ENCODE measurements at regions not wholly inside any gene's neighbourhood (a gene's known extent, or its start where the extent isn't known, plus 50 kb on each side); places are given as distances from the start of the nearest gene placed in this dataset.

DNA sequence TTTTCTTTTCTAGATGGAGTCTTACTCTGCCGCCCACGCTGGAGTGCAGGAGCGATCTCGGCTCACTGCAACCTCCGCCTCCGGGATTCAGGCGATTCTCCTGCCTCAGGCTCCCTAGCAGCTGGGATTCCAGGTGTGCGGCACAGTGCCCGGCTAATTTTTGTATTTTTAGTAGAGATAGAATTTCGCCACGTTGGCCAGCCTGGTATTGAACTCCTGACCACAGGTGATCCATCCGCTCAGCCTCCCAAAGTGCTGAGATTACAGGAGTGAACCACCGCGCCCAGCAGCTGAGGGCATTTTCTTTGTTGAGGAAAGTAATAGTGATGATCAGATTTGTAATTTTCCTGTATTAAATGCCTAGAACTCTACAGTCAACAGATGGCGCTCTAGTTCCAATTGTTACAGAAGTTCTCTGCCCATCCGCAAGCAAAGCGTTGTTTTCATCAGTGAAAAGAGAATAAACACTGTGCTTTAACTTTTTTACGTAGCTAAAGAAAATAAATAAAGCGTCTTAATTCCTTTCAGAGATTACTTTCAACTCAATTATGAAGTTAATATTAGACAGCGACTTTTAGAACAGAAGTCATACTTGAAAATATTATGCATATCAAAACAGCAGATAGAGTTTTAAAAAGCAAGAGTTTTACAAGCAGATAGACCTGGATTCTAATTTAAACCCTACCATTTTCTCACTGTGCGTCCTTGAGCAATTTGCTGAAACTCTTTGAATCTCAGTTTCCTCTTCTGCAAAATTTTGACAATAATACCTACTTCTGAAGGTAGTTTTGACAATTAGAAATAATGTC lies 335.1 kb downstream of the DUSP6 start:
- H3K27me3 ChIP-seq (ENCODE audit: insufficient read depth, low read length): peaks cover 5% of the 10 kb centered on the region
- peaks cover 5% of the 10 kb centered on the region for H3K4me1 ChIP-seq (ENCODE audit: insufficient read depth, low read length)
- no peaks in the 10 kb centered on the region for H3K9me3 ChIP-seq (ENCODE audit: low read depth, low read length)
- no peak overlapping the region for H3K4me3 ChIP-seq (ENCODE audit: low read length)

DNA sequence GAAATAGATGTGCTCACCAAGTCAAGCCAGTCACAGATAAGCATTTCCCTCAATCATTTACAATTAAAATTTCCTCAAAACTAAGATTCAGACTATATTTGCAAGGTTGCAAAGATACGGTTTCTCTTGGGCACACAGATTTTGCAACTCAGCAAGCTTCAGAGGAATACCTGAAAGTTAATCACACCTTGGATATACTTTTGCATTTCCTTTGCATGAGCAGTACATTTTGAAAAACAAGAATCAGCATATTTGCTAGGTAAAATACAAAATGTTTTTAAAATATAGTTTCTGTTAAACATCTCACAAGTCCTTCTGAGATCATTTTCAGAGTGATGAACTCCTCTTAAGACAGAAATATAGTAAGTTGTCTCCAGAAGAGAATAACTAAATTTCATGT lies 336.9 kb downstream of the DUSP6 start:
- Histone ChIP-seq H3K4me3 (ENCODE audit: low read length) (no peak overlapping the region), H3K9me3 (ENCODE audit: low read depth, low read length) (no peaks in the 10 kb centered on the region), H3K4me1 (ENCODE audit: insufficient read depth, low read length) (peaks cover 5% of the 10 kb centered on the region), H3K27me3 (ENCODE audit: insufficient read depth, low read length) (peaks cover 5% of the 10 kb centered on the region)

DNA sequence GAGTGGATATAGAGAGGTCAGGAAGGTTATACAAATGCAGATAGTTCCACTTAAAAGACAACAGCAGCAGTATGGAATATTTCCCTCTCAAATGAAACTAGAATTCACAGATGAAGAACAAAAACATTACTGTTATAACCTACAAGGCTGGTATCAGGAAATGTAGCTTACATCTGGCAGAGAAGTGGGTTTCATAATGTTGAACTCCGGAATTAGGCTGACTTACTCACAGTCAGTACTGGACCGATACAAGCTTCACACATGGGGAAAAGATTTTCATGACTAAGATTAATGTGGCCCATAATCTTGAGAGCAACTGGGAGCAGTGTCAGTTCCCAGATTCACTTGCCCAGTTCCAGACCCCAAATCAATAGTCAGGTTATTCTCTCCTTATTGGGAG lies 353.9 kb downstream of the DUSP6 start:
- no peaks in the 10 kb centered on the region for H3K4me1 ChIP-seq (ENCODE audit: insufficient read depth, low read length)
- no peaks in the 10 kb centered on the region for H3K27me3 ChIP-seq (ENCODE audit: insufficient read depth, low read length)
- no peak overlapping the region for H3K4me3 ChIP-seq (ENCODE audit: low read length)
- H3K9me3 ChIP-seq (ENCODE audit: low read depth, low read length): no peaks in the 10 kb centered on the region

DNA sequence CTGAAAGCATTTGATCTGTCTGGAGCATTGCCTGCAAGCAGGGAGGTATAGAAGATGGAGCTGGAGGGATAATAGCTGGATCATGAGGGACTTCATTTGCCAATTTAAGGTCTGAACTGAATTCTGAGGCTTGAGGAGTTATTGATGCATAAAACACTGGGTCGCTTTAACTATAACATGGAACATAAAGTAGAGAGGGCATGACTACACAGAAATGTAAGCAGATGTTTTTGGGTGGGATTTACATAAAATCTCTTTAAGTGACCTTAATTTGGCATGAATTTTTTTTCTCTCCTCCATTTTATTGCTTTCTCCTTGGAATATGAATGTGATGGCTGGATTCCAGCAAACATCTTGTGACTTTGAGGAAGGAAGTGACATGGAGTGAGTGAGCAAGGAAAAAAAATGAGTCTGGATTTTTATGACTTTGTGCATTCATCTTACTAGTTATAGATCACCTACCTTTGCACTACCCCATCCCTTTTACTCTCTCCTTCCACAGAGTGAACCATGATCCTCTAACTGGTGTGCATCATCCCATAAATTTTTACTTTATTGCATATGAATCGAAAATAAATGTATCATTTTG lies 356.0 kb downstream of the DUSP6 start:
- H3K4me1 ChIP-seq (ENCODE audit: insufficient read depth, low read length): no peaks in the 10 kb centered on the region
- H3K27me3 ChIP-seq (ENCODE audit: insufficient read depth, low read length): no peaks in the 10 kb centered on the region
- H3K4me3 ChIP-seq (ENCODE audit: low read length): no peak overlapping the region
- H3K9me3 ChIP-seq (ENCODE audit: low read depth, low read length): no peaks in the 10 kb centered on the region

DNA sequence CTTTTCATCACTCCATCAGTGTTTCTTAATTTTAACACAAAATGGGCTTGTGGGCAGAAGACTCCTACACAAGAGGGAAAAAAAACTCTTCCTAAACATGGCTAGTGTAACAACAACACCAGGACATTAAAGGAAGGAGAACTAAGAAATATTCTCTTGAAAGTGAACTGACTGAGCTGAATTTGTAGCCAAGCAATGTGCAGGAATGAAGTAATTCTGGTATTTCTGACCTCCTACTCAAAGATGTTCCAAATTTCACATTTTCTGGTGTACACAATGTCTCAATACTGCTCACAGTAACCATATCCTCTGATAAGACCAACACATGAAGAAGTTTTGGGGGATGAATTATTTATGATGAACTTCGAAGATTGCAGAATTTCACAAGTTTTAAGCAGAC lies 357.3 kb downstream of the DUSP6 start:
- no peaks in the 10 kb centered on the region for H3K27me3 ChIP-seq (ENCODE audit: insufficient read depth, low read length)
- H3K4me1 ChIP-seq (ENCODE audit: insufficient read depth, low read length): no peaks in the 10 kb centered on the region
- no peaks in the 10 kb centered on the region for H3K9me3 ChIP-seq (ENCODE audit: low read depth, low read length)
- no peak overlapping the region for H3K4me3 ChIP-seq (ENCODE audit: low read length)

DNA sequence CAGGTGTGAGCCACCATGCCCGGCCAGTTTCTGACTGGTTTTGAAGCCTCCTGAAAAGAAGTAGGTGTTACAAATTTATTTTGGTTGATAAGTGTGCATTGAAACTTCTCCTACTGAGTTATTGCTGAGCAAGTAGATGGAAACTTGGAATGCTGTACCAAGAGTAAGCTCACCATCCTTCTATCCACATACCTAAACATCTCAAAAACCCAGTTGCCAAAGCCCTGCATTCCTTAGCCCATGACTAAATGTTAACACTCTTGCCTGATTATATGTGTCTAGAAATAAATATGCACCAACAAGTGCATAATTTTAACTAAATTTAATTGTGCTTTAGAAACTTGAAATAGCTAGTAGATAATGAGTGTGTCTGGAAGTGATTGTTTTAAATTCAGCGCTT lies 357.8 kb downstream of the DUSP6 start:
- Histone ChIP-seq H3K9me3 (ENCODE audit: low read depth, low read length) (no peaks in the 10 kb centered on the region), H3K27me3 (ENCODE audit: insufficient read depth, low read length) (no peaks in the 10 kb centered on the region), H3K4me3 (ENCODE audit: low read length) (no peak overlapping the region), H3K4me1 (ENCODE audit: insufficient read depth, low read length) (no peaks in the 10 kb centered on the region)

DNA sequence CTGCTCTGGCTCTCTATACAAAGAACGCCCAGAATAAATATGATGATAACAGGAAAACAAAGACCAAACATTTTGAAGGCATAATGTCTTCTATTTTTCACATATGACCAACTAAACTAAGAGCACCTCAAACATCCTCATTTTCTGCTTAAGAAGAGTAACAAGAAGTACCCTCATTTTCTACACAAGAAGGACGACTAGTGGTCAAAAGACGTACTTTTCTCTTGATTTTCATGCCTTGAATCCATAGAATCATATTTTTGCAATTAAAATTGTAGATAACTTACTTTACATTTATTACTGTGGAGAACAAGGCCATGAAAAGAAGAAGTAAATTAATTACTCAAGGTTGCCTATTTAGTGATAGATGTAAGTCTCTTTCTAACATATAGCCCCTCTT lies 358.6 kb downstream of the DUSP6 start:
- no peaks in the 10 kb centered on the region for H3K4me1 ChIP-seq (ENCODE audit: insufficient read depth, low read length)
- H3K9me3 ChIP-seq (ENCODE audit: low read depth, low read length): no peaks in the 10 kb centered on the region
- no peak overlapping the region for H3K4me3 ChIP-seq (ENCODE audit: low read length)
- H3K27me3 ChIP-seq (ENCODE audit: insufficient read depth, low read length): no peaks in the 10 kb centered on the region

DNA sequence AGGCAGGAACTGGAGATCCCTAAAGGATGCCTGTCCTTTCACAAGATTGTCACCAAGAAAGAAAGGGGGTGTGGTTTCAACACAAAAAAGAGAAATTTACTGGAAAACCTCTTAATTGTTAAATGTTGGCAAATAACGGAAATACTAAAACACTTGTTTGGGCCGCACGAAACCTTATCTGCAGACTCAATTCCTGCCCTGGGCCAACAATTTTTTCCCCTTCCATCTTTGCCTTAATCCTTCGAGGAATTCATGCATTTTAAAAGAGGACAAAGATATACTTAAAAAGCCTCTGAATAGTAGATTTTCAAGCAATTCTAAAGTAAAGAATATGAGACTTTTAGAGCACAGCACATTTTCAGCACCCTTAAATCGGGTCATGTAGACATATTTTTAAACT lies 366.2 kb downstream of the DUSP6 start:
- H3K9me3 ChIP-seq (ENCODE audit: low read depth, low read length): no peaks in the 10 kb centered on the region
- no peak overlapping the region for H3K4me3 ChIP-seq (ENCODE audit: low read length)
- H3K27me3 ChIP-seq (ENCODE audit: insufficient read depth, low read length): no peaks in the 10 kb centered on the region

DNA sequence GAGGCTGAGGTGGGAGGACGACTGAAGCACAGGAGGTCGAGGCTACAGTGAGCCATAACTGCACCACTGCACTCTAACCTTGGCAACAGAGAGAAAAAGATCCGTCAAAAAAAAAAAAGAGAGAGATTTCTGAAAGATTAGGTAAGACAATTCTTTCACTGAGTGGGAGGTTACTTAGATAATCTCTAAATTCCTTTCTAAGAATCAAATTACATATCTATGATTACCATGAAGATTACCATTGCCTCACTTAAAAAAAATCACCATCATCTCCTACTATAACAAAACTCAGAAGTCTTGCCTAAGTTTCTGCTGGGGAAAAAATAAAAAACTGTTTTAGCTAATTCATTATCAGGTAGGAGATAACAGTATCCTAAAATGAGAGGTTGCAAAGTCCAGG lies 366.7 kb downstream of the DUSP6 start:
- Histone ChIP-seq H3K4me1 (ENCODE audit: insufficient read depth, low read length) (no peaks in the 10 kb centered on the region), H3K4me3 (ENCODE audit: low read length) (no peak overlapping the region), H3K27me3 (ENCODE audit: insufficient read depth, low read length) (no peaks in the 10 kb centered on the region), H3K9me3 (ENCODE audit: low read depth, low read length) (no peaks in the 10 kb centered on the region)

More for the DNA sequence above, 366.2 kb downstream of the DUSP6 start:
- no peaks in the 10 kb centered on the region for H3K4me1 ChIP-seq (ENCODE audit: insufficient read depth, low read length)

DNA sequence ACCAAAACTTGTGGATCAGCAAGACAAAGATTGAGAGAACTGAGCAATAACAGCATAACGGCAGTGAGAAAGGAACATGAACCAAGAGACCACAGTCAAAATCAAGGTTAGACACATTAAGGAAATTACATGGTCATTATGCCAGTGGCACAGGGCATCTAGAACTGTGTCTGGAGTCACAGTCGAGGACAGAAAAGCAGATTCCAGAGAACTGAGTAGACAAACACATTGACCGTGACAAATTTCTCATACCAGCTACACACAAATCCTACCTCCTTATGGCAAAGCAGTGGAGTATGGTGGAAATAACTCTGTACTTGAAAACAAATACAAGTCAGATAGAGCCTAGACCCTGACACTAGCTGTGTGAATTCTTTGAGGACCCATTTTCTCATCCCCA lies 367.3 kb downstream of the DUSP6 start:
- H3K27me3 ChIP-seq (ENCODE audit: insufficient read depth, low read length): no peaks in the 10 kb centered on the region
- H3K4me1 ChIP-seq (ENCODE audit: insufficient read depth, low read length): no peaks in the 10 kb centered on the region
- H3K4me3 ChIP-seq (ENCODE audit: low read length): no peak overlapping the region
- no peaks in the 10 kb centered on the region for H3K9me3 ChIP-seq (ENCODE audit: low read depth, low read length)

DNA sequence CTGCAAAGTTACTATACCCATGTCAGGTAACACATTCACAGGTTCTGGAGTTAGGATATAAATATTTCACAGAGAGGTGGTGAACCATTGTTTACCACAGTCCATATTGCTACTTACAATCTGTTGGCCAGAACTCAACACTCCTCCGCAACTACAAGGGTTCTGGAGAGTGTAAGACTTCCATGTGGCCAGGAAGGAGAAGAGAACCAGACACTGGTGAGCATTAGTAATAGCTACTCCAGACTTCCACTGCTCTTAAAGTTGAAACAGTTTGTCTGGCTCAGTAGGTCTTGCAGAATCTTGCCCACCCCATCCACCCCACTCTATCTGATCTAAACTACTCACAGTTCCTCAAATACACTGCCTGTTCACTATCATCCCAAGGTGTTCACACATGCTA lies 369.6 kb downstream of the DUSP6 start:
- no peaks in the 10 kb centered on the region for H3K4me1 ChIP-seq (ENCODE audit: insufficient read depth, low read length)
- no peak overlapping the region for H3K4me3 ChIP-seq (ENCODE audit: low read length)
- no peaks in the 10 kb centered on the region for H3K9me3 ChIP-seq (ENCODE audit: low read depth, low read length)
- H3K27me3 ChIP-seq (ENCODE audit: insufficient read depth, low read length): no peaks in the 10 kb centered on the region

DNA sequence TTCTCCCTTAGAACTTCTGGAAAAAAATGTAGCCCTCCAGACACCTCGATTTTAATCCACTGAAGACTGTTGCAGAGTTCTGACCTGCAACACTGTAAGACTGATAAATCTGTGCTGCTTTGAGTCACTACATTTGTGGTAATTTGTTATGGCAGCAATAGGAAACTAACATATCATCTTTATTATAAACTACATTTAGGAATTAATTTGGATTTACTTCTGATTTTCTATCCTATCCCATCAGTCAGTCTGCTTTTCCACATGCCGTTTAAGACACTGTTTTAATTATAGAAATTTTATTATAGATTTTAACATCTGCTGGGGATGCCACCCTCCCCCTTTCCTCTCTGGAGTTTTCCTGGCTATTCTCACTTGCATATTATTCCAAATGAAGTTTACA lies 375.2 kb downstream of the DUSP6 start:
- Histone ChIP-seq H3K27me3 (ENCODE audit: insufficient read depth, low read length) (no peaks in the 10 kb centered on the region), H3K4me1 (ENCODE audit: insufficient read depth, low read length) (no peaks in the 10 kb centered on the region), H3K4me3 (ENCODE audit: low read length) (no peak overlapping the region), H3K9me3 (ENCODE audit: low read depth, low read length) (no peaks in the 10 kb centered on the region)

DNA sequence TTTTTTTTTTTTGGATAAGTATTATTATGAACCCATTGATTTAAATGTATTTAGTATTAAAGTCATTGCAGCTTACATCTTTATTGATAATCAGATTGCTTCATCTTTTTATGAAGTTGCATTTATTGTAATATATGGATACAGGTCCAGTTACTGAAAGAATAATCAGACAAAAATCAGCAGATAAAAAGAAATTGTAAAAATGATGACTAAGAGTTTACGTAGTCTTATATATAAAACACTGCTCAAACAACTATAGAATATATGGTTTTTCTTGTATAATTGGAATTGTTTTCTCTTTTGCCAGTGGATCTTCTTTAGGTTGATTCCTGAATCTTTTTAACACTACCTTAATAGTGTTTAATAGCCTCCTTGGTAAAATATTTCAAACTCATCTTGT lies 378.3 kb downstream of the DUSP6 start:
- H3K9me3 ChIP-seq (ENCODE audit: low read depth, low read length): no peaks in the 10 kb centered on the region
- no peaks in the 10 kb centered on the region for H3K4me1 ChIP-seq (ENCODE audit: insufficient read depth, low read length)
- H3K4me3 ChIP-seq (ENCODE audit: low read length): no peak overlapping the region
- no peaks in the 10 kb centered on the region for H3K27me3 ChIP-seq (ENCODE audit: insufficient read depth, low read length)

DNA sequence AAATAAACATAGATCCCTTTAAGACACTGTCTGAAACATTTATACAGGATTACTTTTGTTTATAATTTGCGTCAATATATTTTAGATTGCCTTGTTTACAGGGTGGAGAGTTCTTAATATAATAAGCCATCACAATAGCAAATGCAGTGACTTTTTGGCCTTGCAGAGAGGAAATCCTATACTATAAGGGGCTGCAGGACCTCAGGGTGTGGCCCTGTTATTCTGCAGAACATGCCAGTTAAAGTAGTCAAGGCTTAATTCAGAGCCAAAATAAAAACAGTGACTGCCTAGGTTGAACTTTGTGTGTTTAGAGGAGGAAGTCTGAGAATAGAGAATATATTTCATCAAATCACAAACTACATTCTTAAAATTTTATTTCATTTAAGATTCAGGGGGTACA lies 381.6 kb downstream of the DUSP6 start:
- H3K4me3 ChIP-seq (ENCODE audit: low read length): no peak overlapping the region
- no peaks in the 10 kb centered on the region for H3K4me1 ChIP-seq (ENCODE audit: insufficient read depth, low read length)
- no peaks in the 10 kb centered on the region for H3K27me3 ChIP-seq (ENCODE audit: insufficient read depth, low read length)
- H3K9me3 ChIP-seq (ENCODE audit: low read depth, low read length): no peaks in the 10 kb centered on the region

DNA sequence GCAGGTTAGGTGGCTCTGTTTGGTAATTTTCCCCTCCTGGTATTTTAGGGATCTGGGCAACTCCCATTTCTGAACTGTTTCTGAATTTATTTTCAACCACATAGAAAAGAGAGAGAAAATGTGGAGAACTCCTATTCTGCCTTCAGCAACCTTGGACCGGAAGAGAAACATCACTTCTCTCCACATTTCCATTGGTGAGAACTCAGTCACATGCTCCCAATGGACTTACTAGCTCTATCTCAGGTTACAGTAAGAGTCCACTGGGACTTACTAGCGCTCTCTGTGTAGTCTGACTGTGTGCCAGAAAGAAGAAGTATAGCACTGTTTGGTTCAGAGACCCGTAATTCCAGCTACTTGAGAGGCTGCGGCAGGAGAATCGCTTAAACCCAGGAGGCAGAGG lies 383.2 kb downstream of the DUSP6 start:
- Histone ChIP-seq H3K4me1 (ENCODE audit: insufficient read depth, low read length) (no peaks in the 10 kb centered on the region), H3K27me3 (ENCODE audit: insufficient read depth, low read length) (no peaks in the 10 kb centered on the region)

DNA sequence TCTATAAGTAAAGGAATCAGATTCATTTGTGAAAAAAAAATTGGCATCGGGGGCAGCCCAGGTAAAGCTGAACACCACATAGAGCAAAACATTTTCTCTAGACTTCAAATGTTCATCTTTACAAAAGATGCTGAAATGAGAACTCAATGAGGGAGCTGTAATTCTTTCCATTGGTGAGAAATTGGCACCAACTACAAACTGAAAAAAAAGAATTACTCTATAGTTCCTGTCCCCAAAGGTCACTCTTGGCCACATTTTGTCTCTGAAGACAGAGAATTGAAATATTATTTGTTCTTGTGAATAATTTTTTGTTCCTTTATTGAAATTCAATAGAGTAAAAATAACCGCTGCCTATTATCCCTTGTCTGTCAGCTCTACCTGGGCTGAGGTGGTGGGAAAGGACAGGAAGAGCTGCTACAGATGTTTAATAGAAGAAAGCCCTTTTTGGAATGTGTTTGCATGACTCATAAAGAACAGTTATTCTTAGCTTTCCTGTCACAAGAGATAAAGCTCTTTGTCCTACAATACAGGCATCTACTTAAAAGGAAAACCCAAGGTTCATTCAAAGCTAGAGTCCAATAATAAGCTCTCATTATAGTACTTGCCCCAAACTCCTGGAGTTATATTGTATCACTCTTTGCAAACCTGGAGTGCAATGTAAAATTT lies 380.1 kb upstream of the KITLG start:
- no peak overlapping the region for H3K4me3 ChIP-seq (ENCODE audit: low read length)
- no peaks in the 10 kb centered on the region for H3K27me3 ChIP-seq (ENCODE audit: insufficient read depth, low read length)
- H3K4me1 ChIP-seq (ENCODE audit: insufficient read depth, low read length): no peaks in the 10 kb centered on the region
- no peaks in the 10 kb centered on the region for H3K9me3 ChIP-seq (ENCODE audit: low read depth, low read length)

More for the DNA sequence above, 383.2 kb downstream of the DUSP6 start:
- Histone ChIP-seq H3K9me3 (ENCODE audit: low read depth, low read length) (no peaks in the 10 kb centered on the region), H3K4me3 (ENCODE audit: low read length) (no peak overlapping the region)
